Lung (tissue), 11 donors: ENCODE measurements at regions not wholly inside any gene's neighbourhood (a gene's known extent, or its start where the extent isn't known, plus 50 kb on each side); places are given as distances from the start of the nearest gene placed in this dataset.

ENCODE experiments used
- ATAC-seq: fragments of 200-7000 bp; cut with Tn5 transposase; one replicate; pipeline ENCODE4 v1.9.1; 2020; ENCODE audit warnings: moderate number of reproducible peaks; ENCODE audit not compliant: insufficient read depth, low FRiP score
- DNase-seq, 3 donors: peaks; one replicate each; pipeline ENCODE4 v3.0.0-alpha.2; 2013 to 2017
- H3K27ac ChIP-seq, 2 donors: one replicate each; pipeline ENCODE4 v1.5.1; 2013; ENCODE audit warnings: mild to moderate bottlenecking in 2 of 2, moderate library complexity in 2 of 2, control low read depth in 1 of 2, inconsistent platforms in 1 of 2, low read depth in 1 of 2, low read length in 1 of 2
- H3K27me3 ChIP-seq, 3 donors: one replicate each; pipeline ENCODE4 v1.5.1; 2013; ENCODE audit warnings: low read length in 2 of 3; ENCODE audit not compliant: control insufficient read depth in 3 of 3, insufficient read depth in 3 of 3
- H3K36me3 ChIP-seq, 4 donors: one replicate each; pipeline ENCODE4 v1.5.1; 2013; ENCODE audit warnings: low read length in 4 of 4, mild to moderate bottlenecking in 1 of 4, moderate library complexity in 1 of 4; ENCODE audit not compliant: control insufficient read depth in 4 of 4, insufficient read depth in 4 of 4
- H3K4me1 ChIP-seq, 5 donors: one replicate each; pipeline ENCODE4 v1.5.1; 2013; ENCODE audit warnings: low read length in 5 of 5, mild to moderate bottlenecking in 2 of 5, moderate library complexity in 1 of 5; ENCODE audit not compliant: control insufficient read depth in 5 of 5, insufficient read depth in 5 of 5
- H3K4me3 ChIP-seq: one replicate; pipeline ENCODE4 v1.5.1; 2013; ENCODE audit warnings: mild to moderate bottlenecking, control low read depth, moderate library complexity
- H3K9ac ChIP-seq, 2 donors: one replicate each; pipeline ENCODE4 v1.5.1; 2013; ENCODE audit warnings: low read length in 2 of 2, control low read depth in 1 of 2; ENCODE audit not compliant: insufficient read depth in 1 of 2
- H3K9me3 ChIP-seq, 4 donors: one replicate each; pipeline ENCODE4 v1.5.1; 2013; ENCODE audit warnings: low read length in 3 of 4, mild to moderate bottlenecking in 1 of 4, moderate library complexity in 1 of 4; ENCODE audit not compliant: control insufficient read depth in 4 of 4, insufficient read depth in 3 of 4
- CTCF ChIP-seq: IDR thresholded peaks from 2 replicates; pipeline ENCODE4 v1.5.1; 2012; ENCODE audit warnings: mild to moderate bottlenecking; ENCODE audit errors: control extremely low read depth, extremely low read depth
- WGBS, 2 donors: extraction: QIAGEN DNeasy Blood & Tissue Kit; methylation state at CpG; one replicate each; pipeline ENCODE4 v1.1.7; 2013; 5-methylcytosine and 5-hydroxymethylcytosine counted together
- donor health status: control.
- donor health status: control.
- donor health status: Bipolar disorder and iron deficiency.
- donor health status: healthy.
- donor health status: DM: yes; HTN: yes; CAD: no.

DNA sequence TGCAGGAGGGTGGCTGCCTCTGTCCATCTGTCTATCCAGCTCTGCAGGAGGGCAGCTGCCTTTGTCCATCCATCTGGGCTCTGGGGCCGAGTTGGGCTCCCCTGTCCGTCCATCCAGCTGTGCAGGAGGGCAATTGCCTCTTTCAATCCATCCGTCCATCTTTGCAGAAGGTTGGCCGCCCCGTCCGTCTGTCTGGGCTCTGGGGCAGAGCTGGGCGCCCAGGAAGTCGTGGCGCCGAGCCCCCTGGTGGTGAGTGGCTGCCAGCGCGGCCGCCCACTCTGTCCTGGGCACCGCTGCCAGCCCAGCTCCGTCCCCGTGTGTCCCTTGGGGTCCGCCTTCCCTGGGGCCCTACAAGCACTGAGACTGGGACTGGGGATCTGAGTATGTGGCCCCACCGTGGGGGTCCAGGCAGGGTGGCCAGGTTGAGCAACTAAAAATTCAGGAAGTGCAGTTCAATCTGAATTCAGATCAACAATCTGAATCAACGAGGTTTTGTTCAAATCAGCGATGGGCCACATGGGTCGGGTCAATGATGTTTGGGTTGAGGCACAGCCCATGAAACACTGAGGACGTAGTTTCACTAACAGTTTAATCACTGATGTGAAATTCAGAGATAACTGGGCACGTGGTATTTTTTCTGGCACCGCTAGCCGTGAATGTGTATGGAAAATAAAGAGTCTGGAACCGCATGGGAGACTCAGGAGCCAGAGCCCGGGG is 99.1 kb upstream of the ACTRT2 start:
- no peak for ATAC-seq
- TF ChIP-seq CTCF: peak; percentile 13
- Histone ChIP-seq H3K9me3 (no peaks in the 10 kb centered on the region), H3K27ac (no peak overlapping the region), H3K4me3 (no peak overlapping the region), H3K36me3 (no peaks in the 10 kb centered on the region), H3K9ac (no peak overlapping the region), H3K4me1 (peaks cover 0 to 12% (median 0%) of the 10 kb centered on the region in 5 donors), H3K27me3 (peaks cover 0 to 2% (median 0%) of the 10 kb centered on the region in 3 donors)
- DNase-seq: peak in 2 of 3 donors; percentile 20 to 21
- 51 to 72% methylated on average over 27 of the region's 27 CpGs for WGBS, 2 donors

DNA sequence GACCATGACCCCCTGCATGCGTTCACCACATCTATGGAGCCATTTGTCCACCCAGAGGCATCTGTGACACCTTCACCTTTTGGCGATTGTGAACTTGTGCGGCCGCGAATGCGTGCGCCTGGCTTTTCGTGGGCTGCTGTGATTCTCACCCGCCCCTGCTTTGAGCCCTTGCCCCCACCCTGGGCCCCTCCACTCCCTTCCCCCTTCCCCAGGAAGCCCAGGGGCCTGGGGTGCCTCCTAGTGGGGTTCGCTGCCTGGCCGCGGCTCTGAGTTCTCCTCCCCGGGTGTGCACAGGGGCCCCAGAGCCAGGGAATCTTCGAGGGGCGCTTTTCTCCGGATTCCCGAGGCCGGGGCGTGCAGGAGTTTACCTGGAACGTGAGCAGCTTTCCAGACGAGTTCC is 97.9 kb upstream of the ACTRT2 start:
- Histone ChIP-seq H3K36me3 (no peaks in the 10 kb centered on the region), H3K9ac (no peak overlapping the region), H3K4me1 (peaks cover 0 to 25% (median 4%) of the 10 kb centered on the region in 5 donors), H3K9me3 (no peaks in the 10 kb centered on the region), H3K27ac (no peak overlapping the region), H3K4me3 (no peak overlapping the region), H3K27me3 (peaks cover 0 to 4% (median 0%) of the 10 kb centered on the region in 3 donors)
- WGBS, 2 donors: 74 to 75% methylated on average over 21 of the region's 21 CpGs
- TF ChIP-seq CTCF: no peak
- no peak for ATAC-seq
- DNase-seq: no peak

DNA sequence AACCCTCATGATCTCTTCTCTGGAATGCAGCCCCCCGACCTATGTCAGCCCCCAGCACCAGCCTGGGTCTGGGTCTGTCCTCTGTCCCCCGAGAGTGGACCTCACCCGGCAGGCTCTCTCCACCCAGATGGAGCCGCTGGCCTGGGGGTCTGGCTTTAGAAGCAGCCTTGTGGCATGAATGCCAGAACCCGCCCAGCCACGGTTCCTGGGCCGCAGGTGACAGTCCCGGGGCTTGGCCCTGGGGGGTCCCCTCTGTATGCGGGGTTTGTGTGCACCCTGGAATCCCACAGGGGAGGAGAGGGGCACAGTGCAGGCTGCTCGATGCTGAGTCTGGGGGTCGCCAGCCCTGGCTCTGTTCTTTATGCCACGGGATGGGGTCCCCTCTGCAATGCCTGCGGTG is 96.0 kb upstream of the ACTRT2 start:
- no peak for ATAC-seq
- Histone ChIP-seq H3K27ac (no peak overlapping the region), H3K36me3 (no peaks in the 10 kb centered on the region), H3K9ac (no peak overlapping the region), H3K4me1 (peaks cover 0 to 35% (median 4%) of the 10 kb centered on the region in 5 donors), H3K4me3 (no peak overlapping the region), H3K9me3 (peaks cover 0 to 3% (median 0%) of the 10 kb centered on the region in 4 donors), H3K27me3 (peaks cover 0 to 6% (median 6%) of the 10 kb centered on the region in 3 donors)
- no peak for DNase-seq
- WGBS, 2 donors: 88 to 92% methylated on average over 13 of the region's 13 CpGs
- TF ChIP-seq CTCF: no peak
